Activated CD8-positive, alpha-beta memory T cell treated with anti-CD3 and anti-CD28 coated beads for 4 hours (primary cell): ENCODE measurements at regions not wholly inside any gene's neighbourhood (a gene's known extent, or its start where the extent isn't known, plus 50 kb on each side); places are given as distances from the start of the nearest gene placed in this dataset.

ENCODE experiments used
- DNase-seq, 2 donors: peaks; one replicate each; pipeline ENCODE4 v3.0.0-alpha.2; 2020; ENCODE audit warnings: low read depth in 2 of 2

GRCh38 chr1:218765753-218766152, 407.9 kb upstream of the LYPLAL1 start:
- DNase-seq, result no peak

- no peak for DNase-seq
Measured at GRCh38 chr1:218771931-218772330, 401.7 kb upstream of the LYPLAL1 start.

GRCh38 chr1:218772575-218772974, 401.1 kb upstream of the LYPLAL1 start:
- DNase-seq, result no peak

GRCh38 chr1:218775501-218776021, 398.1 kb upstream of the LYPLAL1 start:
- no peak for DNase-seq

GRCh38 chr1:218778257-218779126, 395.2 kb upstream of the LYPLAL1 start:
- DNase-seq, result no peak

- DNase-seq, result no peak
Measured at GRCh38 chr1:218779341-218780100, 394.2 kb upstream of the LYPLAL1 start.

GRCh38 chr1:218783131-218783530, 390.5 kb upstream of the LYPLAL1 start:
- DNase-seq, result no peak

GRCh38 chr1:218783916-218784315, 389.8 kb upstream of the LYPLAL1 start:
- no peak for DNase-seq

- no peak for DNase-seq
Measured at GRCh38 chr1:218785928-218786327, 387.8 kb upstream of the LYPLAL1 start.

GRCh38 chr1:218787826-218788225, 385.9 kb upstream of the LYPLAL1 start:
- no peak for DNase-seq

GRCh38 chr1:218796773-218797172, 376.9 kb upstream of the LYPLAL1 start:
- no peak for DNase-seq

GRCh38 chr1:218802799-218803198, 370.9 kb upstream of the LYPLAL1 start:
- DNase-seq, result no peak

GRCh38 chr1:218803351-218803997, 370.2 kb upstream of the LYPLAL1 start:
- no peak for DNase-seq

GRCh38 chr1:218804014-218804785, 369.5 kb upstream of the LYPLAL1 start:
- DNase-seq, result no peak

GRCh38 chr1:218809061-218809460, 364.6 kb upstream of the LYPLAL1 start:
- no peak for DNase-seq

- DNase-seq, result no peak
Measured at GRCh38 chr1:218809625-218810024, 364.1 kb upstream of the LYPLAL1 start.

GRCh38 chr1:218810306-218810705, 363.4 kb upstream of the LYPLAL1 start:
- DNase-seq, result no peak

GRCh38 chr1:218811497-218811896, 362.2 kb upstream of the LYPLAL1 start:
- DNase-seq, result no peak

- no peak for DNase-seq
Measured at GRCh38 chr1:218812360-218812759, 361.3 kb upstream of the LYPLAL1 start.

- DNase-seq, result no peak
Measured at GRCh38 chr1:218813237-218813636, 360.4 kb upstream of the LYPLAL1 start.

- no peak for DNase-seq
Measured at GRCh38 chr1:218815076-218815475, 358.6 kb upstream of the LYPLAL1 start.
